Ovary (tissue), 7 donors: ENCODE measurements at regions not wholly inside any gene's neighbourhood (a gene's known extent, or its start where the extent isn't known, plus 50 kb on each side); places are given as distances from the start of the nearest gene placed in this dataset.

Experiments used
- DNase-seq, 5 donors: peaks; one replicate each; pipeline ENCODE4 v3.0.0-alpha.2; 2019 to 2020
- H3K27ac ChIP-seq, 2 donors: fragments of 200-600 bp; one replicate each; pipeline versions ENCODE4 v1.5.1 to v1.8.0; 2019 to 2022
- H3K27me3 ChIP-seq: fragments of 200-600 bp; one replicate; pipeline ENCODE4 v1.8.0; 2022
- H3K36me3 ChIP-seq: fragments of 200-600 bp; sonication (generic); one replicate; pipeline ENCODE4 v1.5.1; 2019
- H3K4me1 ChIP-seq: one replicate; pipeline ENCODE4 v1.8.1; 2013; ENCODE audit warnings: mild to moderate bottlenecking, moderate library complexity; ENCODE audit not compliant: insufficient read depth
- H3K4me3 ChIP-seq: fragments of 200-600 bp; sonication (generic); one replicate; pipeline ENCODE4 v1.5.1; 2017
- H3K9me3 ChIP-seq, 2 donors: fragments of 200-600 bp in 1 of 2; sonication (generic) in 1 of 2; one replicate each; pipeline versions ENCODE4 v1.5.1 to v1.8.1; 2013 to 2019; ENCODE audit warnings: mild to moderate bottlenecking in 1 of 2, moderate library complexity in 1 of 2
- EP300 ChIP-seq: sonication (generic); formaldehyde crosslinking; IDR thresholded peaks from one replicate; pipeline ENCODE4 v1.6.1; 2017; ENCODE audit warnings: antibody characterized with exemption
- POLR2A ChIP-seq: fragments of 450-650 bp; IDR thresholded peaks from one replicate; pipeline ENCODE4 v1.6.1; 2017; ENCODE audit warnings: antibody characterized with exemption, mild to moderate bottlenecking, moderate library complexity
- WGBS, 3 donors: extraction: QIAGEN DNeasy Blood & Tissue Kit in 1 of 3; methylation state at CpG; one replicate each; pipeline versions ENCODE4 v1.1.5 to v1.1.7; 2013 to 2017; 5-methylcytosine and 5-hydroxymethylcytosine counted together
- intact Hi-C, 4 donors: fragments of 100-400 bp; cut with DNase I; formaldehyde crosslinking; loops; one replicate each; pipeline versions ENCODE4 v1.11.0 to v1.15.1; 2022 to 2023
- TF ChIP-seq, protein P1 (sequence below), 3 donors: fragments of 450-650 bp in 2 of 3; fragments of 200-600 bp in 1 of 3; IDR thresholded peaks; one replicate each; pipeline versions ENCODE4 v1.5.1 to v1.8.0; 2016 to 2022; ENCODE audit warnings: antibody characterized with exemption in 3 of 3, mild to moderate bottlenecking in 1 of 3
- donor health status: DM: no; HTN: no; CAD: no; lungs with moderate emphysema.
- donor health status: DM: no; HTN: no; CAD: no.
- donor health status: Bipolar disorder and iron deficiency.
- donor health status: DM: no; HTN: no; CAD: no.
- donor health status: DM: yes; HTN: yes; CAD: no.

- no peaks in the 10 kb centered on the region for H3K36me3 ChIP-seq
- no peaks in the 10 kb centered on the region for H3K27me3 ChIP-seq
- intact Hi-C loops, result no loop called here
- no peaks in the 10 kb centered on the region for H3K4me1 ChIP-seq
- 53 to 70% (median 61%) methylated on average over 5 of the region's 5 CpGs for WGBS, 3 donors
- H3K4me3 ChIP-seq, result no peak overlapping the region
- no peak overlapping the region for H3K27ac ChIP-seq
- DNase-seq, result no peak
- no peak for TF ChIP-seq POLR2A
- no peak for TF ChIP-seq EP300
- TF ChIP-seq, protein P1, sequence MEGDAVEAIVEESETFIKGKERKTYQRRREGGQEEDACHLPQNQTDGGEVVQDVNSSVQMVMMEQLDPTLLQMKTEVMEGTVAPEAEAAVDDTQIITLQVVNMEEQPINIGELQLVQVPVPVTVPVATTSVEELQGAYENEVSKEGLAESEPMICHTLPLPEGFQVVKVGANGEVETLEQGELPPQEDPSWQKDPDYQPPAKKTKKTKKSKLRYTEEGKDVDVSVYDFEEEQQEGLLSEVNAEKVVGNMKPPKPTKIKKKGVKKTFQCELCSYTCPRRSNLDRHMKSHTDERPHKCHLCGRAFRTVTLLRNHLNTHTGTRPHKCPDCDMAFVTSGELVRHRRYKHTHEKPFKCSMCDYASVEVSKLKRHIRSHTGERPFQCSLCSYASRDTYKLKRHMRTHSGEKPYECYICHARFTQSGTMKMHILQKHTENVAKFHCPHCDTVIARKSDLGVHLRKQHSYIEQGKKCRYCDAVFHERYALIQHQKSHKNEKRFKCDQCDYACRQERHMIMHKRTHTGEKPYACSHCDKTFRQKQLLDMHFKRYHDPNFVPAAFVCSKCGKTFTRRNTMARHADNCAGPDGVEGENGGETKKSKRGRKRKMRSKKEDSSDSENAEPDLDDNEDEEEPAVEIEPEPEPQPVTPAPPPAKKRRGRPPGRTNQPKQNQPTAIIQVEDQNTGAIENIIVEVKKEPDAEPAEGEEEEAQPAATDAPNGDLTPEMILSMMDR (IDR thresholded peaks at IDR 0.05), result no peak
- no peaks in the 10 kb centered on the region for H3K9me3 ChIP-seq
Measured at GRCh38 chr12:127722611-127723010, 544.4 kb upstream of the TMEM132C start.

DNA sequence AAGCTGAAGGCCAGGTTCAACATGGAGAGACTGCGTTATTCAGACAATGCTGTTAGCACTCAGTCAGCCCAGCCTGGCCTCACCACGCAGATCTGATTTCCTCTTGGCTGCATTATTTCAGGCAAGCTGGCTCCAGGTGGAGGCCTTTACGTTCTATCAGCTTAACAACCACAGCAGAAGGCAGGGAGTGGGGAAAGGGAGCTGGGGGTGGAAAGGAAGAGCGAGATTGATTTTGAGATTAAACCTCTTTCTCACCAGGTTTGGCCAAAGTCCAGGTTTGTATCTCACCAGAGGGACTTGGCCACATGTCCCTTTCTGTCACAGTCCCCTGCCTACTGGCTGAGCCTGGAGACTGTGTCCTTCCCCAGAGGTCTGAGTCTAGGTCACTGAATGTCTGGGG is 543.7 kb upstream of the TMEM132C start:
- Histone ChIP-seq H3K9me3 (no peaks in the 10 kb centered on the region), H3K4me3 (no peak overlapping the region), H3K36me3 (no peaks in the 10 kb centered on the region), H3K27ac (no peak overlapping the region), H3K27me3 (no peaks in the 10 kb centered on the region), H3K4me1 (no peaks in the 10 kb centered on the region)
- intact Hi-C loops, result no loop called here
- 12 to 22% (median 19%) methylated on average over 4 of the region's 4 CpGs for WGBS, 3 donors
- DNase-seq, result no peak
- TF ChIP-seq, protein P1 (IDR thresholded peaks at IDR 0.05), result no peak
- TF ChIP-seq EP300 (no peak), POLR2A (no peak)

DNA sequence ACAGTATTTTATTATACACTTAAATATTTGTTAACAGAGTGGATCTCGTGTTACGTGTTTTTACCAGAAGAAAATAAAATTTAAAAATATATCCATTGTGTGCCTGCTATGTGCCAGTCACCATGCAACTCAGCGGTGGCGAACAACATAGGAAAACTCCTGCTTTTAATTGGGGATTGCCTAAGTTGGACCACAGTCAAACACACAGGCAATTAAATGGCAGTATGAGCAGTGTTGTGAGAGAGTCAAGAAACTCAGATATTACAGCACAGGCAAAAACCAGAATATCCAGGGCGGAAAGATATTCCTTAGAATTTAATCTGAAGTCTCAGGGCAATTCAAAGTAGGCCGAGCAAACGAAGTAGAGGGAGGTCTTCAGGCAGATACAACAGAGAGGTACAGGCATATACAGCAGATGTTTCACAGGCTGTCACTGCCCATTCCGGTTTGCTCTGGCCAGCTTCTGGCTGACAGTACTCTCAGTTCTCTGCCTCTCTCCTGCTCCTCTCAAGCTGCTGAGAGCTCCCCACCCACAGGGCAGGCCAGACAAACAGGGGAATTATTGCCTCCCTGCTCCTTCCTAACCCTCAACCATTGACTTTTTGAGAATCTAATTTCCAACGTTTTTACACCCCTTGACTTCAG is 540.2 kb upstream of the TMEM132C start:
- no peak for TF ChIP-seq POLR2A
- TF ChIP-seq, protein P1 (IDR thresholded peaks at IDR 0.05), result no peak
- no peak for TF ChIP-seq EP300
- H3K4me1 ChIP-seq, result no peaks in the 10 kb centered on the region
- no peaks in the 10 kb centered on the region for H3K27me3 ChIP-seq
- WGBS, 3 donors, result 55 to 67% (median 57%) methylated on average over 9 of the region's 9 CpGs
- no peaks in the 10 kb centered on the region for H3K9me3 ChIP-seq
- no peak for DNase-seq
- H3K4me3 ChIP-seq, result no peak overlapping the region
- intact Hi-C loops, result no loop called here
- H3K27ac ChIP-seq, result no peak overlapping the region
- no peaks in the 10 kb centered on the region for H3K36me3 ChIP-seq

- intact Hi-C loops, result no loop called here
- WGBS, 3 donors, result 71 to 75% (median 71%) methylated on average over 3 of the region's 3 CpGs
- DNase-seq, result no peak
- Histone ChIP-seq H3K4me3 (no peak overlapping the region), H3K9me3 (no peaks in the 10 kb centered on the region), H3K4me1 (no peaks in the 10 kb centered on the region), H3K27me3 (no peaks in the 10 kb centered on the region), H3K36me3 (no peaks in the 10 kb centered on the region), H3K27ac (no peak overlapping the region)
- TF ChIP-seq EP300 (no peak), POLR2A (no peak)
- TF ChIP-seq, protein P1 (IDR thresholded peaks at IDR 0.05), result no peak
Measured at GRCh38 chr12:127728285-127728684, 538.7 kb upstream of the TMEM132C start.
